Left lung (tissue), 4 donors: ENCODE measurements at regions not wholly inside any gene's neighbourhood (a gene's known extent, or its start where the extent isn't known, plus 50 kb on each side); places are given as distances from the start of the nearest gene placed in this dataset.
A peak's percentile ranks its signal among the peaks of the same experiment; 100 is the strongest.
"Not testable (repeated sequence)": the region's sequence is repeated elsewhere in the genome, so short reads cannot be mapped to it uniquely, and the experiment has no call there.

ENCODE experiments used
- ATAC-seq: fragments of 200-7000 bp; cut with Tn5 transposase; one replicate; pipeline ENCODE4 v1.9.1; 2020; ENCODE audit warnings: moderate library complexity
- DNase-seq, 4 donors: peaks; one replicate each; pipeline ENCODE4 v3.0.0-alpha.2; 2013 to 2020
- H3K27ac ChIP-seq, 2 donors: fragments of 200-600 bp; sonication (generic) in 1 of 2; one replicate each; pipeline versions ENCODE4 v1.5.0 to v1.8.0; 2020 to 2021
- H3K27me3 ChIP-seq, 2 donors: fragments of 200-600 bp; sonication (generic) in 1 of 2; one replicate each; pipeline versions ENCODE4 v1.5.0 to v1.8.0; 2020 to 2021
- H3K36me3 ChIP-seq, 2 donors: fragments of 200-600 bp; sonication (generic) in 1 of 2; one replicate each; pipeline versions ENCODE4 v1.5.0 to v1.8.0; 2020 to 2021
- H3K4me1 ChIP-seq, 2 donors: fragments of 200-600 bp; one replicate each; pipeline ENCODE4 v1.8.0; 2021
- H3K4me3 ChIP-seq, 2 donors: fragments of 200-600 bp; sonication (generic) in 1 of 2; one replicate each; pipeline versions ENCODE4 v1.5.0 to v1.8.0; 2020 to 2021; ENCODE audit warnings: mild to moderate bottlenecking in 1 of 2
- H3K9me3 ChIP-seq, 2 donors: fragments of 200-600 bp; sonication (generic) in 1 of 2; one replicate each; pipeline versions ENCODE4 v1.5.0 to v1.8.0; 2020 to 2021
- intact Hi-C, 2 donors: fragments of 100-400 bp; cut with DNase I; formaldehyde crosslinking; loops; one replicate each; pipeline versions ENCODE4 v1.11.2 to v1.14.2; 2022
- TF ChIP-seq, protein P1 (sequence below), 2 donors: fragments of 200-600 bp; sonication (generic) in 1 of 2; IDR thresholded peaks; one replicate each; pipeline versions ENCODE4 v1.5.0 to v1.8.0; 2021; ENCODE audit warnings: antibody characterized with exemption in 2 of 2
- donor health status: DM: no; HTN: yes; CAD: no.
- donor health status: DM: no; HTN: no; CAD: no.

DNA sequence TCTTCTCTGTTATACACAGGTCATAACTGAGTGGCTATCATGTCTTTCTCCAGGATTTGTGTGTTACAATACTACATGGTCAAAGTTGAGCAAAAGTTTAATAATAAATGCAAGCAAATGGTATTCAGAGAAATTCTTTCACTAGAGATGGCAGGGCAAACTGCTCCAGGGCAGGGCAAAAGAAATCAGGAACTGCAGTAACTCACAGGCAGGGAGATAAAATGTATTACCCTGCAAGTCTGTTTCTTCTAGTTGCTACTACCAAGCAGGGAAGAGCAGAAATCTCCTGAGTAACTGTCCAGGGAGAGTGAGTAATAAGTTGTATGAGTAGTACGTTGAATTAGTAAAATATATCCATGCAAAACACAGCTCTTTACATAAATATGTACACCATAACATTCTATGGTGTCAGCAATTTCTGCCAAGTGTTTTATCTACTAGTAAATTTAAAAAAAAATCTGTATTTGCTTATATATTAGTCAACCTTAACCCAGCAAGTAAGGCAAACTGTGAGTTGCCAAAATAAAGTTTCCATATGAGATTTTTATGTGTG, 404.1 kb downstream of the ZEB2 start:
- H3K27ac ChIP-seq, result no peak overlapping the region
- no peak overlapping the region for H3K4me3 ChIP-seq
- intact Hi-C loops, result no loop called here
- no peaks in the 10 kb centered on the region for H3K9me3 ChIP-seq
- H3K27me3 ChIP-seq, result no peaks in the 10 kb centered on the region
- no peak for DNase-seq
- no peaks in the 10 kb centered on the region for H3K36me3 ChIP-seq
- TF ChIP-seq, protein P1, sequence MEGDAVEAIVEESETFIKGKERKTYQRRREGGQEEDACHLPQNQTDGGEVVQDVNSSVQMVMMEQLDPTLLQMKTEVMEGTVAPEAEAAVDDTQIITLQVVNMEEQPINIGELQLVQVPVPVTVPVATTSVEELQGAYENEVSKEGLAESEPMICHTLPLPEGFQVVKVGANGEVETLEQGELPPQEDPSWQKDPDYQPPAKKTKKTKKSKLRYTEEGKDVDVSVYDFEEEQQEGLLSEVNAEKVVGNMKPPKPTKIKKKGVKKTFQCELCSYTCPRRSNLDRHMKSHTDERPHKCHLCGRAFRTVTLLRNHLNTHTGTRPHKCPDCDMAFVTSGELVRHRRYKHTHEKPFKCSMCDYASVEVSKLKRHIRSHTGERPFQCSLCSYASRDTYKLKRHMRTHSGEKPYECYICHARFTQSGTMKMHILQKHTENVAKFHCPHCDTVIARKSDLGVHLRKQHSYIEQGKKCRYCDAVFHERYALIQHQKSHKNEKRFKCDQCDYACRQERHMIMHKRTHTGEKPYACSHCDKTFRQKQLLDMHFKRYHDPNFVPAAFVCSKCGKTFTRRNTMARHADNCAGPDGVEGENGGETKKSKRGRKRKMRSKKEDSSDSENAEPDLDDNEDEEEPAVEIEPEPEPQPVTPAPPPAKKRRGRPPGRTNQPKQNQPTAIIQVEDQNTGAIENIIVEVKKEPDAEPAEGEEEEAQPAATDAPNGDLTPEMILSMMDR (IDR thresholded peaks at IDR 0.05), result no peak
- H3K4me1 ChIP-seq, result no peaks in the 10 kb centered on the region
- ATAC-seq, result no peak

DNA sequence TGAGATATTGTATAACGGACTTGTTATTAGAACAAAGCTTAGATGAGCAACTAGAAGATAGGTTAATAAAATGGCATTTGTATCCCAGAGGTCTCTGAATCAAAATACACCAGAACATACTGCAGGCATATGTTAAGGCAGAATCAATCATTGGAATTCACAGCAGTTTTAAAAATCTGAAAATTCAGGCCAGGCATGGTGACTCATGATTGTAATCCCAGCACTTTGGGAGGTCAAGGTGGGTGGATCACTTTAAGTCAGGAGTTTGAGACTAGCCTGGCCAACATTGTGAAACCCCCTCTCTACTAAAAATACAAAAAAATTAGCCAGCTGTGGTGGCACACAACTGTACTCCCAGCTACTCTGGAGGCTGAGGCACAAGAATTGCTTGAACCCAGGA, 405.2 kb downstream of the ZEB2 start:
- H3K4me1 ChIP-seq, result no peaks in the 10 kb centered on the region
- no peaks in the 10 kb centered on the region for H3K36me3 ChIP-seq
- TF ChIP-seq, protein P1 (IDR thresholded peaks at IDR 0.05), result no peak
- intact Hi-C loops, result no loop called here
- H3K4me3 ChIP-seq, result no peak overlapping the region
- no peak for DNase-seq
- no peaks in the 10 kb centered on the region for H3K27me3 ChIP-seq
- no peak overlapping the region for H3K27ac ChIP-seq
- H3K9me3 ChIP-seq, result no peaks in the 10 kb centered on the region
- ATAC-seq, result no peak

DNA sequence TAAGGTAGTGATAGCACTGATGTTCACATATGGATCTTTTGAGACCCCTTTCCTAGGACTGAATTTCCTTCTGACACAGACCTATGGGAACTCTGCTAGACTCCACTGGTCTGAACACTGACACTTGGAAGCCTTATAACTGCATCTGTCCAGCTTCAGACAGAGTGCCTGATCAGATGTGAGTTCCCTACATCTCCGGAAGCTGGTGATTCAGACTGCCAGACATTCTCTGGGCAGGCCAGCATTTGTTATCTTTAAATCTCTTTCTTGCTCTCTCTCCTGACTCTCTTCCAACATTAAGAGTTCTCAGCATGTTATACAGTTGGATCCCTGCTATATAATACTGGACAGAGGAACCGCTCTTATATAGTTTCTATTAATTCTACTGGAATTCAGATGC, 408.5 kb downstream of the ZEB2 start:
- intact Hi-C loops, result no loop called here
- TF ChIP-seq, protein P1 (IDR thresholded peaks at IDR 0.05), result no peak
- peak in 2 of 4 donors; percentile 27 to 62 for DNase-seq
- peak; percentile 37 for ATAC-seq
- H3K27ac ChIP-seq, result no peak overlapping the region
- no peaks in the 10 kb centered on the region for H3K4me1 ChIP-seq
- no peaks in the 10 kb centered on the region for H3K27me3 ChIP-seq
- no peaks in the 10 kb centered on the region for H3K36me3 ChIP-seq
- H3K4me3 ChIP-seq, result no peak overlapping the region
- H3K9me3 ChIP-seq, result peaks cover 0 to 2% of the 10 kb centered on the region in 2 donors

DNA sequence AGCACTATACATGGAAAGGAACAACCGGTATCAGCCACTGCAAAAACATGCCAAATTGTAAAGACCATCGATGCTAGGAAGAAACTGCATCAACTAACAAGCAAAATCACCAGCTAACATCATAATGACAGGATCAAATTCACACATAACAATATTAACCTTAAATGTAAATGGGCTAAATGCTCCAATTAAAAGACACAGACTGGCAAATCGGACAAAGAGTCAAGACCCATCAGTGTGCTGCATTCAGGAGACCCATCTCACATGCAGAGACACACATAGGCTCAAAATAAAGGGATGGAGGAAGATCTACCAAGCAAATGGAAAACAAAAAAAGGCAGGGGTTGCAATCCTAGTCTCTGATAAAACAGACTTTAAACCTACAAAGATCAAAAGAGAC, 413.8 kb downstream of the ZEB2 start:
- H3K9me3 ChIP-seq, result peaks cover 0 to 13% of the 10 kb centered on the region in 2 donors
- H3K36me3 ChIP-seq, intact Hi-C loops, DNase-seq, ATAC-seq, H3K27me3 ChIP-seq, H3K4me3 ChIP-seq, H3K27ac ChIP-seq, H3K4me1 ChIP-seq: not testable (repeated sequence)

DNA sequence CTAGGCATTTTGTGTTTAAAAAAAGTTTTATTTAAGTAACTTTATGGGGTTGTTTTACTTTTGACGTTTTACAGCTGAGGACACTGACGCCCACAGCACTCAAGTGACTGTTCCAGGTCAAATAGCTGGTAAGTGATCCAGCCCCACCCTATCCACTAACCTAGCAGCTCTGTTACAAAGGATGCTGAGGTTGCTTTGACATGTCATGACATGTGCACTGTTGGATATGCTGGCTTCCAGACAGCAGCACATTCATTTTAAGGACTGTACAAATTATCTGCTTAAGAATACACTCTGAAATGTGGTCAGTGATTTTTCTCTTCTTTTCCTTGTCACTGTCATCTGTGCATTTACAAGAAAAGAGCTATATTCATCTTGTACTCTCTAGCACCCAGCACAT, 417.5 kb downstream of the ZEB2 start:
- no peaks in the 10 kb centered on the region for H3K36me3 ChIP-seq
- H3K9me3 ChIP-seq, result peaks cover 0 to 13% of the 10 kb centered on the region in 2 donors
- H3K27ac ChIP-seq, result no peak overlapping the region
- TF ChIP-seq, protein P1 (IDR thresholded peaks at IDR 0.05), result no peak
- intact Hi-C loops, result no loop called here
- no peaks in the 10 kb centered on the region for H3K27me3 ChIP-seq
- no peak for ATAC-seq
- H3K4me3 ChIP-seq, result no peak overlapping the region
- no peaks in the 10 kb centered on the region for H3K4me1 ChIP-seq
- DNase-seq, result no peak

DNA sequence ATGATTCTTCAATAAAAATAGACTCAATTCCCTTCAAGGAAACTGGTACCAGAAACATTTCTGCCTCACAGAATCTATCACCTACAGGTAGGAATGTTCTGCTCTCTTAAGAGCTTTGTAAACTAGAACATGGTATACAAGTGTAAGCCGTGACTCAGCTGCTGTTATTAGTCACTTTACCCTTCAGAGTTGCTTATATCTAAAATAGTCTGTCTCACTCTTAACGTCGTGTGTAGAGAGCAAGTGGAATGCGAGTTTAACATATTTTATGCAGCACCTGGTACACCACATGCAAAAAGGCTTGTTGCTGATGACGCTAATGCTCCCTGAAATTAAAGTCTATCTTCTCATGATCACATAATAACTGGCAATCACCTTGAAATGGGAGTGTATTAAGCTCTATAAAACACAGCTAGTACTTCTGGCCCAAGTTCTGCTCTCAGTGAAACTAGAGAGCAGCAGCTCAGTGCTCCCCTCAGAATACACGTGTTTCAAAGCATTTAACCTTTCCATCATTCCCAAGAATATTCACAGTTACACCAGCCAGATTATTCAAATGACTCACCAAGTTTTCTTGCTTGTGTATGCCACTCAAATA, 420.0 kb downstream of the ZEB2 start:
- Histone ChIP-seq H3K9me3 (peaks cover 0 to 5% of the 10 kb centered on the region in 2 donors), H3K4me1 (peaks cover 0 to 8% of the 10 kb centered on the region in 2 donors), H3K36me3 (no peaks in the 10 kb centered on the region), H3K4me3 (no peak overlapping the region), H3K27ac (peak overlapping the region; percentile 3 to 7), H3K27me3 (no peaks in the 10 kb centered on the region)
- intact Hi-C loops, result no loop called here
- TF ChIP-seq, protein P1 (IDR thresholded peaks at IDR 0.05), result peak; percentile 9 to 34
- DNase-seq (no peak), ATAC-seq (peak; percentile 96)
